Thoracic aorta (tissue), 2 donors: ENCODE measurements at regions not wholly inside any gene's neighbourhood (a gene's known extent, or its start where the extent isn't known, plus 50 kb on each side); places are given as distances from the start of the nearest gene placed in this dataset.

Source experiments
- ATAC-seq: fragments of 150-250 bp; one replicate; pipeline ENCODE4 v1.8.0; 2017; ENCODE audit warnings: low read depth; ENCODE audit not compliant: insufficient number of reproducible peaks, low FRiP score
- DNase-seq: peaks from one replicate; pipeline ENCODE4 v3.0.0-alpha.2; 2020; ENCODE audit warnings: low spot score
- H3K27ac ChIP-seq, 2 donors: fragments of 200-600 bp; sonication (generic); 1 replicate in 1 of 2; 2 replicates in 1 of 2; pipeline ENCODE4 v1.5.1; 2016; ENCODE audit warnings: mild to moderate bottlenecking in 2 of 2, moderate library complexity in 2 of 2
- H3K27me3 ChIP-seq: fragments of 200-600 bp; sonication (generic); replicated peaks from 2 replicates; pipeline ENCODE4 v1.6.0; 2016; ENCODE audit warnings: mild to moderate bottlenecking; ENCODE audit not compliant: insufficient read depth
- H3K36me3 ChIP-seq: fragments of 200-600 bp; sonication (generic); one replicate; pipeline ENCODE4 v1.5.1; 2016
- H3K4me1 ChIP-seq, 2 donors: fragments of 200-600 bp; sonication (generic); 1 replicate in 1 of 2; 2 replicates in 1 of 2; pipeline versions ENCODE4 v1.5.1 to v1.6.0; 2016; ENCODE audit warnings: low read depth in 2 of 2, mild to moderate bottlenecking in 1 of 2; ENCODE audit not compliant: control insufficient read depth in 1 of 2
- H3K4me3 ChIP-seq: fragments of 200-600 bp; sonication (generic); 2 replicates; pipeline ENCODE4 v1.5.1; 2016; ENCODE audit warnings: mild to moderate bottlenecking
- H3K9me3 ChIP-seq: fragments of 200-600 bp; sonication (generic); 2 replicates; pipeline ENCODE4 v1.5.1; 2016
- TF ChIP-seq, protein P1 (sequence below): fragments of 200-600 bp; sonication (generic); IDR thresholded peaks from one replicate; pipeline ENCODE4 v1.5.1; 2019; ENCODE audit warnings: antibody characterized with exemption

DNA sequence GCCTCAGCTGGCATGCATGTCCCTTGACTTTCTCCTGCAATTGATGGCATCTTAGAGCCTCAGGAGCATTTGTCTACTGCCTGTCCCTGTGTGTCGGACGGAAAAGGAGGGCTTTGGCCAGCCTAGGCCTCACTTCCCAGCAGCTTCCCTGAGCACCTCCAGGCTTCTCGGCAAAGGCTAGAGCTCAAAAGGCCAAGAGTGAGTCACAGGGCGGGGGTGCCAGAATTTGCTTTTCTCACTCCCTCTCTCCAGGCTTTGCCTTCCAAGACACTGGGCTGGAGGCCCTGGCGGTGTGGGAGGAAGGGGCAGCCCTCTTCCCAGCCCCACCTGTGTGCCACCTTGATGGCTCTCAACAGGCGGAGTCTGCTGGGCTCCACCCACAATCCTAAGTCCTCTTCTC is 107.3 kb upstream of the MAF start:
- ATAC-seq (peak; percentile 73), DNase-seq (peak; percentile 47)
- Histone ChIP-seq H3K9me3 (no peaks in the 10 kb centered on the region), H3K27ac (peak overlapping the region; percentile 79 to 81), H3K4me1 (peaks cover 24 to 65% of the 10 kb centered on the region in 2 donors), H3K36me3 (no peaks in the 10 kb centered on the region), H3K27me3 (no peaks in the 10 kb centered on the region), H3K4me3 (no peak overlapping the region)
- TF ChIP-seq, protein P1, sequence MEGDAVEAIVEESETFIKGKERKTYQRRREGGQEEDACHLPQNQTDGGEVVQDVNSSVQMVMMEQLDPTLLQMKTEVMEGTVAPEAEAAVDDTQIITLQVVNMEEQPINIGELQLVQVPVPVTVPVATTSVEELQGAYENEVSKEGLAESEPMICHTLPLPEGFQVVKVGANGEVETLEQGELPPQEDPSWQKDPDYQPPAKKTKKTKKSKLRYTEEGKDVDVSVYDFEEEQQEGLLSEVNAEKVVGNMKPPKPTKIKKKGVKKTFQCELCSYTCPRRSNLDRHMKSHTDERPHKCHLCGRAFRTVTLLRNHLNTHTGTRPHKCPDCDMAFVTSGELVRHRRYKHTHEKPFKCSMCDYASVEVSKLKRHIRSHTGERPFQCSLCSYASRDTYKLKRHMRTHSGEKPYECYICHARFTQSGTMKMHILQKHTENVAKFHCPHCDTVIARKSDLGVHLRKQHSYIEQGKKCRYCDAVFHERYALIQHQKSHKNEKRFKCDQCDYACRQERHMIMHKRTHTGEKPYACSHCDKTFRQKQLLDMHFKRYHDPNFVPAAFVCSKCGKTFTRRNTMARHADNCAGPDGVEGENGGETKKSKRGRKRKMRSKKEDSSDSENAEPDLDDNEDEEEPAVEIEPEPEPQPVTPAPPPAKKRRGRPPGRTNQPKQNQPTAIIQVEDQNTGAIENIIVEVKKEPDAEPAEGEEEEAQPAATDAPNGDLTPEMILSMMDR, result peak; percentile 11

GRCh38 chr16:79703066-79703465 is 102.5 kb upstream of the MAF start:
- no peaks in the 10 kb centered on the region for H3K9me3 ChIP-seq
- TF ChIP-seq, protein P1, result no peak
- DNase-seq, result no peak
- no peaks in the 10 kb centered on the region for H3K36me3 ChIP-seq
- H3K27me3 ChIP-seq, result no peaks in the 10 kb centered on the region
- no peak for ATAC-seq
- H3K4me1 ChIP-seq, result peaks cover 25 to 63% of the 10 kb centered on the region in 2 donors
- H3K4me3 ChIP-seq, result no peak overlapping the region
- peak overlapping the region; percentile 52 to 70 for H3K27ac ChIP-seq

- H3K27ac ChIP-seq, result peak overlapping the region in 1 of 2 donors; percentile 35
- ATAC-seq (peak; percentile 74), DNase-seq (no peak)
- H3K9me3 ChIP-seq, result peaks cover 4% of the 10 kb centered on the region
- no peaks in the 10 kb centered on the region for H3K36me3 ChIP-seq
- TF ChIP-seq, protein P1, result no peak
- H3K4me3 ChIP-seq, result no peak overlapping the region
- peaks cover 15 to 20% of the 10 kb centered on the region in 2 donors for H3K4me1 ChIP-seq
- H3K27me3 ChIP-seq, result no peaks in the 10 kb centered on the region
These were observed 97.8 kb upstream of the MAF start for GRCh38 chr16:79698341-79698753.

GRCh38 chr16:79697562-79698112 is 97.1 kb upstream of the MAF start:
- DNase-seq, result no peak

DNA sequence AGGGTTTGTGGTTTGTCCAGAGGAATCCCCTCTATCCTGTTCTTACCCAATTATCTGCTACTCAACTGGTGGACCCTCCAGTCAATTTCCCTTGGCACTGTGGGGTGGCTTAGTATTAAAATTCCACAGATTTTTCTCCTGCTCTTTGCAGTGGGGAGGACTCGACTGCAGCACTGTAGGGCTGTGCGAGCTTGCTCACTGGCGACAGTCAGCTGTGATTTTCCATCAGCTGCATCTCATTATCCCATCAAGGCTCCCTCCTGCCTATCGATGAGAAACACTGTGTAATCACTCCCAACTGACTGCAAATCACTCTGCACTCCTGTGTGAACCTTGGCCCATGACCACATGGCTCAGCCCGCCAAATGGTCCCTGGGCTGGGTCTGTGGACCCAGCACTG is 90.5 kb upstream of the MAF start:
- ATAC-seq (no peak), DNase-seq (no peak)
- no peak overlapping the region for H3K27ac ChIP-seq

More at GRCh38 chr16:79697562-79698112, 97.1 kb upstream of the MAF start:
- ATAC-seq, result no peak
- Histone ChIP-seq H3K27me3 (no peaks in the 10 kb centered on the region), H3K27ac (peak overlapping the region in 1 of 2 donors; percentile 35), H3K4me1 (peaks cover 11 to 12% of the 10 kb centered on the region in 2 donors), H3K36me3 (no peaks in the 10 kb centered on the region), H3K4me3 (no peak overlapping the region), H3K9me3 (peaks cover 6% of the 10 kb centered on the region)
- TF ChIP-seq, protein P1, result no peak

More for the DNA sequence above, 90.5 kb upstream of the MAF start:
- TF ChIP-seq, protein P1, result no peak
- H3K27me3 ChIP-seq, result no peaks in the 10 kb centered on the region
- H3K36me3 ChIP-seq, result no peaks in the 10 kb centered on the region
- H3K4me3 ChIP-seq, result no peak overlapping the region
- peaks cover 6% of the 10 kb centered on the region for H3K9me3 ChIP-seq
- no peaks in the 10 kb centered on the region for H3K4me1 ChIP-seq
